ENCODE measurements at regions not wholly inside any gene's neighbourhood (a gene's known extent, or its start where the extent isn't known, plus 50 kb on each side); places are given as distances from the start of the nearest gene placed in this dataset.

GRCh38 chr2:120440521-120441350, 94.8 kb downstream of the INHBB start:
- no peak for DNase-seq (ENCODE audit: low read depth)

- no peak for DNase-seq (ENCODE audit: low read depth)
These were observed 95.4 kb downstream of the INHBB start for GRCh38 chr2:120441351-120441700.

GRCh38 chr2:120441744-120442471, 96.0 kb downstream of the INHBB start:
- no peak for DNase-seq (ENCODE audit: low read depth)

GRCh38 chr2:120442541-120442922, 96.6 kb downstream of the INHBB start:
- DNase-seq (ENCODE audit: low read depth) = no peak

GRCh38 chr2:120442923-120443571, 97.1 kb downstream of the INHBB start:
- no peak for DNase-seq (ENCODE audit: low read depth)

GRCh38 chr2:120443946-120444345, 98.0 kb downstream of the INHBB start:
- DNase-seq (ENCODE audit: low read depth) = no peak

- DNase-seq (ENCODE audit: low read depth) = no peak
These were observed 98.8 kb downstream of the INHBB start for GRCh38 chr2:120444691-120445240.

GRCh38 chr2:120445449-120446143, 99.7 kb downstream of the INHBB start:
- no peak for DNase-seq (ENCODE audit: low read depth)

- no peak for DNase-seq (ENCODE audit: low read depth)
These were observed 100.5 kb downstream of the INHBB start for GRCh38 chr2:120446236-120447126.

GRCh38 chr2:120447127-120447785, 101.3 kb downstream of the INHBB start:
- no peak for DNase-seq (ENCODE audit: low read depth)

GRCh38 chr2:120448436-120448835, 102.5 kb downstream of the INHBB start:
- DNase-seq (ENCODE audit: low read depth) = no peak

- no peak for DNase-seq (ENCODE audit: low read depth)
These were observed 103.2 kb downstream of the INHBB start for GRCh38 chr2:120448961-120449810.

GRCh38 chr2:120450196-120450820, 104.4 kb downstream of the INHBB start:
- no peak for DNase-seq (ENCODE audit: low read depth)

- no peak for DNase-seq (ENCODE audit: low read depth)
These were observed 105.4 kb downstream of the INHBB start for GRCh38 chr2:120451334-120451733.

- no peak for DNase-seq (ENCODE audit: low read depth)
These were observed 106.2 kb downstream of the INHBB start for GRCh38 chr2:120452131-120452530.

- DNase-seq (ENCODE audit: low read depth) = no peak
These were observed 107.2 kb downstream of the INHBB start for GRCh38 chr2:120452945-120453634.

- DNase-seq (ENCODE audit: low read depth) = no peak
These were observed 107.7 kb downstream of the INHBB start for GRCh38 chr2:120453635-120453998.

- no peak for DNase-seq (ENCODE audit: low read depth)
These were observed 108.9 kb downstream of the INHBB start for GRCh38 chr2:120454654-120455385.

Data from activated T-helper 9 cell treated with anti-CD3 and anti-CD28 coated beads, Interleukin-2, amount 50 U/mL, for 16 hours (primary cell).